GM19328 (cell line): ENCODE measurements at regions not wholly inside any gene's neighbourhood (a gene's known extent, or its start where the extent isn't known, plus 50 kb on each side); places are given as distances from the start of the nearest gene placed in this dataset.

Experiments
- ATAC-seq: cut with Tn5 transposase; IDR thresholded peaks from one replicate; pipeline ENCODE4 v1.9.1; 2021; ENCODE audit warnings: mild to moderate bottlenecking, moderate library complexity; ENCODE audit not compliant: unreplicated experiment

GRCh38 chr10:106473129-106473685 is 691.3 kb downstream of the SORCS1 start:
- ATAC-seq, result no peak

GRCh38 chr10:106467506-106467905 is 697.0 kb downstream of the SORCS1 start:
- no peak for ATAC-seq

GRCh38 chr10:106457522-106457921 is 707.0 kb downstream of the SORCS1 start:
- ATAC-seq, result no peak

DNA sequence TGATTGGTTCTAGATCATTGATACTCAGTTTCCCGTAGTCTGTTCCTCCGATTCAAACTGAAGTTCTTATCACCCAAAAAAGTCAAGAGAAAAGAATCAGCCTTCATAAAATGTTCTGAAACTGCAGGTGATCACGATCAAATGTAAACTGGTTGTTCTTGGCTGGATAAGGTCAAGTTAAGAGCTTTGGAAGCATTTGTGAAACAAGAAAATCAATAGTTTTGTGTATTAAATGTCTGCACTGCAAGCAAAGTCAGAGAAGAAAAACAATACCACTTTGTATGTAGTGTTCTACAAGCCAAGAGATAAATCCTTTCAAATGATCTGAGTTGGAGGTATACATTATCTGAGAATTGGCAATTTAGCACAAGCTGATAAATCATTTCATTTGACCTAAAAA is 710.3 kb downstream of the SORCS1 start:
- ATAC-seq, result no peak

- no peak for ATAC-seq
Measured at GRCh38 chr10:106450966-106451365, 713.5 kb downstream of the SORCS1 start.

DNA sequence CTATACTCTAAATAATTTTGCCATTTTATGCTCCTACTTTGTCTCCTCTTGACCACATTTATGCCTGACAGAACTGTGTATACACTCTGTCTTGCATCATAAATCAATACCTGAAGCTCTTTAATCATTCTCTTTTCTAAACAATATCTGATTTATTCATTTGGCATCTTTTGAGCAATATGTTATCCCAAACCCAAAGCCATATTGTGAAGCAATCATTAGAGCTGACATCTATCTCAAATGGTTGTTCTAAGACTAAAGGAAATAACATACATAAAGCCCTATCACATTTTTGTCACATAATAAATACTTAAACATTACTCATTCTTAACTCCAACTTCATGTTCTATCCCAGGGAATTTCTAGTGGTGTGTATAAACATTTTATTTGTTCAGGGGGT is 717.6 kb downstream of the SORCS1 start:
- ATAC-seq, result no peak

DNA sequence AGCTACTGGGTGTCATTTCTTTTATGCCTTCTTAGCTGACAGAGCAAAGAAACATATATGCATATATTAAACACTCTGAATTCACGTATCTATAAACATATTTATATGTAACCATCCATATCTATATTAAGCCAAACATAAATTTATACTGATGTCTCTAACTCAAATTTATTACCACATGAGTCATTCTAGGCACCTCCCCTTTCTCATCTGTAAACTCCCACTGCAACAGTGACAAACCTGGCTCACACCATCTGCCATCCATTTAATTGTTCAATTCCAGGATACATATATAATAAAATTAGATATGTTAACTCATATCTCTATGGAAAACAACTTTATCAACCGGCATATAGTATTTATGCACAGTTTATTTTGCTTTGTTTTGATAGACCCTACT is 722.3 kb downstream of the SORCS1 start:
- no peak for ATAC-seq

DNA sequence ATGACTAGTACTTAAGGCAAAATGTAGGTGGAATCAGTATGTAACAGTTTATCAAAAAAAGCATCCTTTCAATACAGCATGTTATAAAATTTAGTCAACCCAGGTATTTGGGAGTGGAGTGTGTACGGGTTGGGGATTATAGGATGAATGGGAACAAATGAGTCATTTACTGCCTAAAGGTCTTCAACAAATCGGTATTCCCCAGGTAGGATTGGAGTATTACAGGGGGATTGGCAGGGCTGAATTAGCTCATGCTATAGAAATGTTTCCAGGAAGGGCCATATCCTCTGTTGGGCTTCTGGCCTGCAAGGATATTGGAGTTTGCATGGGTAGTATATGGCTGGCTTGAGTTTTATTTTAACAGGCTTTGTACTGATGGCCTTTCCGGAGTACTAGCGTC is 723.7 kb downstream of the SORCS1 start:
- ATAC-seq, result no peak

DNA sequence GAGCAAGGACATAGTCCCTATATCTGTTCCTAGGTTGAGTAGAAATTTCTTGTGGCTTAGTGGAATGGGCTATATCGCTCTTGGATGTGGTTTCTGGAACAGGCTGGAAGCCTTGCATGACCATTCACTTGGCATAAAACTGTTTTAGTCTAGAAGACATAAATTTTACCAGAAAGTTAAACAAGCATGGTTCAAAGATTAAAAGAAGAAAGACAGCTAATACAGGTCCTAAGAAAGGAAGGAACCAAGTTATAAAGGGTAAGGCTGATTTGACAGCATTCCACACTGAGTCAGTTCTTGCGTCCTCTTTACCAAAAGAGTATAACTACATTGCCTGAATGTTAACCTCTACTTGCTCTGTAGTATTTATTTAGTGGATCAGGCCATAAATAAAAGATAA is 724.2 kb downstream of the SORCS1 start:
- no peak for ATAC-seq

- no peak for ATAC-seq
Measured at GRCh38 chr10:106439366-106439765, 725.1 kb downstream of the SORCS1 start.

DNA sequence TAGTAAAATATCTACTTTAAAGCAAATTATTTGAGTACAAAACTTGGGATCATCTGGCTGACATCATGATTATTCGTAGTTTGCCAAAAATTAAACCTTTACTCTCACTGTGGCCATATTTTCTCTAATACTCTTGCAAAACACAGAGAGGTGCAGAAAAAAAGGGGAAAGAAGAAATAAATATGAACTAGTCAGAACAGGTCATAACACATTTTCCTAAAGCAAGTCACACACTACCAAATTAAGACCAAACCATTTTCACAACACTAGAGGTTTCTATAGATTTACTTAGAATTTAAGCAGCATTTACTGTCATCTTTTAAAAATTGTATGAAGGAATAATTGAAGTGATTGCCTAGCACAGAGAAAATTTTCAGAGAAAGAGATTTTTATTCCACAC is 726.1 kb downstream of the SORCS1 start:
- ATAC-seq, result no peak

DNA sequence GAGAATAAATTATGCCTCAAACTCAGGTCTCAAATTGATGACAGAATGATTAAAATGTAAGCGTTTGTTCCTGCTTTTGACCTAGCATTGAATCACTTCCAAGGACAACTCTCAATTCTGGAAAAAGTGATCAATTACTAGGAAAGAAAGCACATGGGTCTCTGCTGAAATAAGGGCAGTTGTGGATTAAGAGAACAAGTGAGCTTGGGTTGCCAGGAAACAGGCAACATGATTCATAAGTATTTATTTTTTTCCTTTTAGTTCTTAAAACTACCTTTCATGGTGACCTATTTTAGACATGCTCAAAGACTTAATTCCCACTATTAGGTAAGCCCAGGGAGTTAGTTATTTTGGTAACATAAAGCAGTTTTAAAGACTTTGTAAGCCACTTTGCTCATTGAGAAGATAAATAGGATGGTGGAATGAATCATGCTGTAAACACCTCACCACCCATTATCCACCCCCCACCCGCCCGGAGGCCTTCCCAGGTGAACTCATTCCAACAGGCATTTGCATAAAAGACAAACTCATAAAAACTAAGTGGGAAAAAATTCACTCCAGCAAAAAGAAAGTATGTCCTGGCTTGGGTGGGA is 728.3 kb downstream of the SORCS1 start:
- ATAC-seq, result no peak

GRCh38 chr10:106435081-106435480 is 729.4 kb downstream of the SORCS1 start:
- ATAC-seq, result no peak

- no peak for ATAC-seq
Measured at GRCh38 chr10:106424981-106425380, 739.5 kb downstream of the SORCS1 start.

GRCh38 chr10:106424054-106424453 is 740.5 kb downstream of the SORCS1 start:
- ATAC-seq, result no peak

DNA sequence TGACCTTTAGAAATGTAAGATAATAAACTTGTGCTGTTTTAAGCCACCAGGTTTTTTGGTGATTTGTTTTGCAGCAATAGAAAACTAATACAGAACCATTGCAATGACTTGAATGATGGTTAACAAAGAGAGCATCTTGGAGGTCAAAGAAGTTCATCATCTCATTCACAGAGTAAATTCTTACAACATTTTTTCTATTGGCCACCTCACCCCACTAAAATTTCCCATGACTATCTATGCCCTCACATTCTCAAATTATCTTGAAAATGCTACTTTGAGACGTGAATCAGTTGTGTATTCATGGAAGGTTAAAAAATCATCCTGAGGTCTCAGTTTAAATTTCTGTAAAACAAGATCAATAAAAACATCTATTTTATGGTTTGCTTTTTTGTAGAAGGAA is 754.2 kb downstream of the SORCS1 start:
- ATAC-seq, result no peak

DNA sequence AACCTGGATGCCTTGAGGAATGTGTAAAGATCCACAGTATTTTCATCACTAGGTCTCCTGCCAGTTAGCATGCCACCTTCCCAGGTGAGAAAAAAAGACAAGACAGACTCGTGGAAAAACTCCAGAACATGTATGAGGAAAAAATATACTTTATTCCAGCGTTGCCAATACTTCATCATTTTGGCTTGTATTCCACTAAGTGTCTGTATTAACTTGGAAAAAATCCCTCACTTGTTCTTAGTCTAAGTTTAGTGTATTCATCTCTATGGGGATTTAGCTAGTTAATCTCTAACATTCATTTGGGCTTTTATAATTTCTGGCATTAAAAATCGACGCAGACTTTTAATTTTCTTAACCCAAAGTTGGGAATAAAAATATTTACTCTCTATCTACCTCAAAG is 759.4 kb downstream of the SORCS1 start:
- ATAC-seq, result no peak

- no peak for ATAC-seq
Measured at GRCh38 chr10:106402458-106402857, 762.0 kb downstream of the SORCS1 start.

DNA sequence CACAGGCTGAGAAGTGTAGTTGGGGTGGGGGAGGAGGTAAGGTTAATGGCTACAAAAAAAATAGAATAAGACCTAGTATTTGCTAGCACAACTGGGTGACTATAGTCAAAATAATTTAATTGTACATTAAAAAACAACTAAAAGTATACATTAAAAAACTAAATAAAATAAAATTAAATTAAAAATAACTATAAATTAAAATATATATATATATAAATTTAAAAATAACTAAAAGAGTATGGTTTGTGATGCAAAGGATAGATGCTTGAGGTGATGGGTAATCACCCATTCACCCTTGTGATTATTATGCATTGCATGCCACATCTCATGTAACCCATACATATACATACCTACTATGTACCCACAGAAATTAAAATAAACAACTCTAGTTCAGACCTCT is 762.5 kb downstream of the SORCS1 start:
- no peak for ATAC-seq

DNA sequence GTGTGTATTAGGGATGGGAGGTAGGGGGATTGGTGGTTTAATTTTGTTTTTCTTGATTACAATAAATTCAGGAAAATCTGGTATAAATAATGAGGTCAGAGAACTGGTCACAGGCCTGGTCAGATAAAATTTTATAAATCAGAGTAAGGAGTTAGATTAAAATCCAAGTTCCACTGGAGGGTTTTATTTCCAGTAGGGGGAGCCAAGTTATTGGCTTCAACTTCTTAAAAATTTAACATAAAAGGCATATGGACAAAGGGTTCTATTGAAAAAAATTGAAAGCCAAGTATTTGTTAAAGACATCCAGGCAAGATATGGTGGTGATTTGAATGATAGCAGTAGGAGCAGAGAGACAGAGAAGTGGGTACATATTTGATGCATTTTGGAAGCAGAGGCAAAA is 763.3 kb downstream of the SORCS1 start:
- no peak for ATAC-seq

DNA sequence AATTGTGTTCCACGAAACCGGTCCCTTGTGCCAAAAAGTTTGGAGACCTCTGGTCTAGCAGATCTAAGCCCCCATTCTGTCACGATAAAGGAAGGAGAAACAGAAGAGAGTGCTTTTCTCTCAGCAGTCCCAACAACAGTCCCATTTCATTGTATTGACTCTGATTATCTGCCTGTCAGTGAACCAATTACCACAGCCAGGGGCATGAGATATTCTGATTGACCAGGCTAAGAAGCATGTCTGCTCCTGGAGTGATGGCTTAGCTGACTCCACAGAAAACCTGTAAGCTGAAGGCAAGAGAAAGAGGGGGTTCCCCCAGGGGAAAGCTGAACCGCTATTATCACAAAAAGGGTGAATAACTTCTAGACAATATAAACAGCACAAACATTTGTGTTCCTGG is 765.4 kb downstream of the SORCS1 start:
- no peak for ATAC-seq

GRCh38 chr10:106396192-106396591 is 768.3 kb downstream of the SORCS1 start:
- no peak for ATAC-seq

GRCh38 chr10:106395041-106395749 is 769.3 kb downstream of the SORCS1 start:
- ATAC-seq, result no peak
